ENCODE measurements at regions not wholly inside any gene's neighbourhood (a gene's known extent, or its start where the extent isn't known, plus 50 kb on each side); places are given as distances from the start of the nearest gene placed in this dataset.
A peak's percentile ranks its signal among the peaks of the same experiment; 100 is the strongest.

DNA sequence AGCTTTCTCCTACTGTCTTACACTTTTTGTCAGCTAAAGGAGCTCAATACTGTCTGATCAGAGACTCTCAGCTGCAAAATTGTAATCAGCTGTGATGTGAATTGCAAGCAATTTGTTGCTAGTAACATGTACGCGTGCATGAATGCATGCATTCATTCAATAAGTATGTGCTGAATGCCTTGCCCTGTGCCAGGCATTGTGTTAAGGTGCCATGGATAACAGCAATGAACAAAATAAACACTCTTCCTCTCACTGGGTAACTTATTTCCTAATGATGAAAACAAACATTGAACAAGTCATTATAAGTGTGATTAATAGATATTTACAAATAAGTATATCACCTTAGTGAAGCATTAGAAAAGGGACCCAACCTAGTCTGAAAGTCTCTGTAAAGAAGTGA, 163.2 kb upstream of the ARID2 start:
- WGBS, 2 donors = 94 to 97% methylated on average over 2 of the region's 2 CpGs
- DNase-seq = no peak

GRCh38 chr12:45568808-45569207, 160.7 kb upstream of the ARID2 start:
- no peak for DNase-seq
- ATAC-seq (ENCODE audit: insufficient read depth, low FRiP score) = no peak
- Histone ChIP-seq H3K4me1 (ENCODE audit: control insufficient read depth in 5 of 5, insufficient read depth in 5 of 5, low read length in 5 of 5) (no peaks in the 10 kb centered on the region), H3K36me3 (ENCODE audit: control insufficient read depth in 4 of 4, insufficient read depth in 4 of 4, low read length in 4 of 4) (no peaks in the 10 kb centered on the region), H3K9ac (ENCODE audit: insufficient read depth in 1 of 2, low read length in 2 of 2) (no peak overlapping the region), H3K9me3 (ENCODE audit: control insufficient read depth in 4 of 4, insufficient read depth in 3 of 4, low read length in 3 of 4) (no peaks in the 10 kb centered on the region), H3K27me3 (ENCODE audit: control insufficient read depth in 3 of 3, insufficient read depth in 3 of 3, low read length in 2 of 3) (no peaks in the 10 kb centered on the region), H3K4me3 (no peak overlapping the region), H3K27ac (ENCODE audit: low read depth in 1 of 2, low read length in 1 of 2) (no peak overlapping the region)
- 30 to 47% methylated on average over 4 of the region's 4 CpGs for WGBS, 2 donors
- TF ChIP-seq CTCF (IDR thresholded peaks at IDR 0.05; ENCODE audit: control extremely low read depth, extremely low read depth) = no peak

More for the DNA sequence above, 163.2 kb upstream of the ARID2 start:
- no peak for ATAC-seq (ENCODE audit: insufficient read depth, low FRiP score)
- no peaks in the 10 kb centered on the region for H3K4me1 ChIP-seq (ENCODE audit: control insufficient read depth in 5 of 5, insufficient read depth in 5 of 5, low read length in 5 of 5)
- no peaks in the 10 kb centered on the region for H3K36me3 ChIP-seq (ENCODE audit: control insufficient read depth in 4 of 4, insufficient read depth in 4 of 4, low read length in 4 of 4)
- no peak overlapping the region for H3K4me3 ChIP-seq
- no peaks in the 10 kb centered on the region for H3K27me3 ChIP-seq (ENCODE audit: control insufficient read depth in 3 of 3, insufficient read depth in 3 of 3, low read length in 2 of 3)
- H3K9ac ChIP-seq (ENCODE audit: insufficient read depth in 1 of 2, low read length in 2 of 2) = no peak overlapping the region
- H3K9me3 ChIP-seq (ENCODE audit: control insufficient read depth in 4 of 4, insufficient read depth in 3 of 4, low read length in 3 of 4) = no peaks in the 10 kb centered on the region
- TF ChIP-seq CTCF (IDR thresholded peaks at IDR 0.05; ENCODE audit: control extremely low read depth, extremely low read depth) = no peak
- no peak overlapping the region for H3K27ac ChIP-seq (ENCODE audit: low read depth in 1 of 2, low read length in 1 of 2)

GRCh38 chr12:45570501-45570900, 159.0 kb upstream of the ARID2 start:
- ATAC-seq (ENCODE audit: insufficient read depth, low FRiP score) (no peak), DNase-seq (no peak)
- no peak overlapping the region for H3K9ac ChIP-seq (ENCODE audit: insufficient read depth in 1 of 2, low read length in 2 of 2)
- 95 to 100% methylated on average over 1 of the region's 1 CpG for WGBS, 2 donors
- no peaks in the 10 kb centered on the region for H3K9me3 ChIP-seq (ENCODE audit: control insufficient read depth in 4 of 4, insufficient read depth in 3 of 4, low read length in 3 of 4)
- no peak overlapping the region for H3K4me3 ChIP-seq
- H3K27ac ChIP-seq (ENCODE audit: low read depth in 1 of 2, low read length in 1 of 2) = no peak overlapping the region
- TF ChIP-seq CTCF (IDR thresholded peaks at IDR 0.05; ENCODE audit: control extremely low read depth, extremely low read depth) = no peak
- no peaks in the 10 kb centered on the region for H3K36me3 ChIP-seq (ENCODE audit: control insufficient read depth in 4 of 4, insufficient read depth in 4 of 4, low read length in 4 of 4)
- no peaks in the 10 kb centered on the region for H3K27me3 ChIP-seq (ENCODE audit: control insufficient read depth in 3 of 3, insufficient read depth in 3 of 3, low read length in 2 of 3)
- no peaks in the 10 kb centered on the region for H3K4me1 ChIP-seq (ENCODE audit: control insufficient read depth in 5 of 5, insufficient read depth in 5 of 5, low read length in 5 of 5)

DNA sequence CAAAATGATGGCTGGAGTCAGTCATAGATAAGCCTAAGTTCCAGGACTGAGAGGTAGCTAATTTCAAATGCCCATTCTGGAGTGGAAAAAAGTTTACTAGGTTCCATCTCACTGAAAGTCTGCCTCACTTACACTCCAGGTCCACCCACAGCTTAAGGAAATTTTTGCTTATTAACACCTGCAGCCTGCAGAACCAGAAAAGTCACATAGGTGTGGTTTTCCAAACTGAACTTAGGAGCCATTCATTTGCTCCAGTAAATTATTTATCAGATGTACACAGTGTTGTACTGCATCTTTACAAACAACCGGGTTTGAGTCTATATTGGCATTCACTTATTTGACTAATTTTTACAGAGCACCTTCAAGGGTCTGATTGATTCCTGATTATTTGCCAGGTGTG, 157.4 kb upstream of the ARID2 start:
- DNase-seq = peak in 2 of 3 donors; percentile 29 to 56
- 78 to 87% methylated on average over 1 of the region's 1 CpG for WGBS, 2 donors
- Histone ChIP-seq H3K27ac (ENCODE audit: low read depth in 1 of 2, low read length in 1 of 2) (no peak overlapping the region), H3K36me3 (ENCODE audit: control insufficient read depth in 4 of 4, insufficient read depth in 4 of 4, low read length in 4 of 4) (no peaks in the 10 kb centered on the region), H3K27me3 (ENCODE audit: control insufficient read depth in 3 of 3, insufficient read depth in 3 of 3, low read length in 2 of 3) (no peaks in the 10 kb centered on the region), H3K4me1 (ENCODE audit: control insufficient read depth in 5 of 5, insufficient read depth in 5 of 5, low read length in 5 of 5) (no peaks in the 10 kb centered on the region), H3K4me3 (no peak overlapping the region), H3K9me3 (ENCODE audit: control insufficient read depth in 4 of 4, insufficient read depth in 3 of 4, low read length in 3 of 4) (no peaks in the 10 kb centered on the region), H3K9ac (ENCODE audit: insufficient read depth in 1 of 2, low read length in 2 of 2) (no peak overlapping the region)
- TF ChIP-seq CTCF (IDR thresholded peaks at IDR 0.05; ENCODE audit: control extremely low read depth, extremely low read depth) = no peak
- ATAC-seq (ENCODE audit: insufficient read depth, low FRiP score) = no peak
